B cell (primary cell): ENCODE measurements at regions not wholly inside any gene's neighbourhood (a gene's known extent, or its start where the extent isn't known, plus 50 kb on each side); places are given as distances from the start of the nearest gene placed in this dataset.

Source experiments
- ATAC-seq: fragments of 200-7000 bp; cut with Tn5 transposase; one replicate; pipeline ENCODE4 v1.10.0; 2021; ENCODE audit warnings: low read depth, mild to moderate bottlenecking, moderate number of reproducible peaks, moderate library complexity
- CTCF ChIA-PET: fragments of 350-600 bp; sonication (Branson Sonifier 250); formaldehyde crosslinking; loops from one replicate; lab custom pipeline; 2021; ENCODE audit warnings: antibody characterized with exemption, inconsistent platforms; lab: Charles Lee
- POLR2A ChIA-PET: fragments of 350-600 bp; sonication (Branson Sonifier 250); formaldehyde crosslinking; loops from one replicate; lab custom pipeline; 2021; ENCODE audit warnings: antibody characterized with exemption; lab: Charles Lee
- DNase-seq: peaks from one replicate; pipeline ENCODE4 v3.0.0; 2013
- H2AFZ ChIP-seq: 2 replicates; pipeline ENCODE4 v1.6.1; 2012; ENCODE audit warnings: mild to moderate bottlenecking, low read depth, low read length; ENCODE audit not compliant: insufficient read depth, poor library complexity, severe bottlenecking
- H3K27ac ChIP-seq, 2 donors: 1 replicate in 1 of 2; 2 replicates in 1 of 2; pipeline ENCODE4 v1.5.1; 2012 to 2013; ENCODE audit warnings: low read length in 2 of 2, mild to moderate bottlenecking in 2 of 2, moderate library complexity in 1 of 2
- H3K27me3 ChIP-seq, 4 experiments: fragments of 200-600 bp in 1 of 4; sonication (generic) in 1 of 4; replicated peaks in 1 of 4; 1 replicate in 2 of 4; 2 replicates in 2 of 4; pipeline versions ENCODE4 v1.6.1 to v1.7.0; 2013 to 2016; ENCODE audit warnings: low read length in 3 of 4, mild to moderate bottlenecking in 2 of 4, mixed read lengths in 1 of 4, moderate library complexity in 1 of 4; ENCODE audit not compliant: insufficient read depth in 4 of 4, control insufficient read depth in 3 of 4; ENCODE audit errors: control extremely low read depth in 1 of 4
- H3K36me3 ChIP-seq, 2 experiments: replicated peaks in 1 of 2; 1 replicate in 1 of 2; 2 replicates in 1 of 2; pipeline versions ENCODE4 v1.6.1 to v1.7.1; 2013; ENCODE audit warnings: low read length in 1 of 2; ENCODE audit not compliant: insufficient read depth in 2 of 2, control insufficient read depth in 1 of 2; ENCODE audit errors: control extremely low read depth in 1 of 2, extremely low read depth in 1 of 2
- H3K4me1 ChIP-seq, 2 donors: fragments of 200-600 bp in 1 of 2; sonication (generic) in 1 of 2; 1 replicate in 1 of 2; 2 replicates in 1 of 2; pipeline versions ENCODE4 v1.5.1 to v1.6.1; 2013 to 2017; ENCODE audit warnings: low read length in 2 of 2; ENCODE audit not compliant: control insufficient read depth in 2 of 2, insufficient read depth in 2 of 2
- H3K4me2 ChIP-seq: replicated peaks from 2 replicates; pipeline ENCODE3; 2012; ENCODE audit warnings: mild to moderate bottlenecking, low read depth, low read length; ENCODE audit not compliant: poor library complexity, severe bottlenecking
- H3K4me3 ChIP-seq, 5 experiments: fragments of 200-600 bp in 1 of 5; sonication (generic) in 1 of 5; 1 replicate in 3 of 5; 2 replicates in 2 of 5; pipeline versions ENCODE4 v1.5.1 to v1.7.0; 2011 to 2016; ENCODE audit warnings: low read length in 4 of 5, mild to moderate bottlenecking in 4 of 5, low read depth in 2 of 5, control low read depth in 1 of 5, moderate library complexity in 1 of 5; ENCODE audit not compliant: insufficient read depth in 1 of 5; ENCODE audit errors: control extremely low read depth in 1 of 5, extremely low read depth in 1 of 5
- H3K79me2 ChIP-seq: fragments of 200-600 bp; sonication (generic); one replicate; pipeline ENCODE4 v1.6.0; 2016; ENCODE audit warnings: low read length; ENCODE audit not compliant: control insufficient read depth, insufficient read depth
- H3K9ac ChIP-seq: fragments of 200-600 bp; sonication (generic); 2 replicates; pipeline ENCODE4 v1.6.1; 2017; ENCODE audit warnings: mild to moderate bottlenecking, low read length, moderate library complexity
- H3K9me3 ChIP-seq, 3 donors: one replicate each; pipeline versions ENCODE4 v1.6.1 to v1.7.1; 2013; ENCODE audit warnings: low read length in 2 of 3; ENCODE audit not compliant: control insufficient read depth in 2 of 3, insufficient read depth in 1 of 3; ENCODE audit errors: control extremely low read depth in 1 of 3
- H4K20me1 ChIP-seq: 2 replicates; pipeline ENCODE4 v1.6.0; 2012; ENCODE audit warnings: mild to moderate bottlenecking, low read length; ENCODE audit not compliant: insufficient read depth, control insufficient read depth, poor library complexity, severe bottlenecking
- H3K27ac Mint-ChIP-seq: one replicate; pipeline ENCODE4 v1.8.0; 2021; ENCODE audit warnings: mixed read lengths
- H3K27me3 Mint-ChIP-seq: one replicate; pipeline ENCODE4 v1.8.0; 2021; ENCODE audit warnings: mixed read lengths
- H3K4me1 Mint-ChIP-seq: one replicate; pipeline ENCODE4 v1.8.0; 2021; ENCODE audit warnings: mixed read lengths
- H3K4me3 Mint-ChIP-seq: one replicate; pipeline ENCODE4 v1.8.0; 2021; ENCODE audit warnings: mixed read lengths
- H3K9me3 Mint-ChIP-seq: one replicate; pipeline ENCODE4 v1.8.0; 2022; ENCODE audit warnings: mixed read lengths; ENCODE audit not compliant: insufficient read depth
- EZH2 ChIP-seq: IDR thresholded peaks from 2 replicates; pipeline ENCODE4 v1.6.1; 2012; ENCODE audit warnings: borderline replicate concordance, low read depth, mild to moderate bottlenecking, moderate library complexity, low read length; ENCODE audit not compliant: insufficient read depth, poor library complexity, severe bottlenecking
- WGBS: methylation state at CpG from one replicate; pipeline ENCODE4 v1.1.5; 2013; ENCODE audit warnings: missing lambda C conversion rate; ENCODE audit not compliant: insufficient coverage; 5-methylcytosine and 5-hydroxymethylcytosine counted together
- intact Hi-C: fragments of 100-400 bp; cut with micrococcal nuclease; formaldehyde crosslinking; loops from one replicate; pipeline ENCODE4 v1.10.0; 2022
- TF ChIP-seq, protein P1 (sequence below): fragments of 200-600 bp; IDR thresholded peaks from one replicate; pipeline ENCODE4 v1.8.0; 2022; ENCODE audit warnings: antibody characterized with exemption, mild to moderate bottlenecking

- H3K4me2 ChIP-seq, result no peak overlapping the region
- no peak overlapping the region for H3K4me3 ChIP-seq
- ATAC-seq (no peak), DNase-seq (no peak)
- no peaks in the 10 kb centered on the region for H3K27me3 ChIP-seq
- H3K9me3 ChIP-seq, result peaks cover 0 to 1% (median 0%) of the 10 kb centered on the region in 3 donors
- 100% methylated on average over 1 of the region's 2 CpGs for WGBS
- H3K79me2 ChIP-seq, result no peaks in the 10 kb centered on the region
- TF ChIP-seq, protein P1, sequence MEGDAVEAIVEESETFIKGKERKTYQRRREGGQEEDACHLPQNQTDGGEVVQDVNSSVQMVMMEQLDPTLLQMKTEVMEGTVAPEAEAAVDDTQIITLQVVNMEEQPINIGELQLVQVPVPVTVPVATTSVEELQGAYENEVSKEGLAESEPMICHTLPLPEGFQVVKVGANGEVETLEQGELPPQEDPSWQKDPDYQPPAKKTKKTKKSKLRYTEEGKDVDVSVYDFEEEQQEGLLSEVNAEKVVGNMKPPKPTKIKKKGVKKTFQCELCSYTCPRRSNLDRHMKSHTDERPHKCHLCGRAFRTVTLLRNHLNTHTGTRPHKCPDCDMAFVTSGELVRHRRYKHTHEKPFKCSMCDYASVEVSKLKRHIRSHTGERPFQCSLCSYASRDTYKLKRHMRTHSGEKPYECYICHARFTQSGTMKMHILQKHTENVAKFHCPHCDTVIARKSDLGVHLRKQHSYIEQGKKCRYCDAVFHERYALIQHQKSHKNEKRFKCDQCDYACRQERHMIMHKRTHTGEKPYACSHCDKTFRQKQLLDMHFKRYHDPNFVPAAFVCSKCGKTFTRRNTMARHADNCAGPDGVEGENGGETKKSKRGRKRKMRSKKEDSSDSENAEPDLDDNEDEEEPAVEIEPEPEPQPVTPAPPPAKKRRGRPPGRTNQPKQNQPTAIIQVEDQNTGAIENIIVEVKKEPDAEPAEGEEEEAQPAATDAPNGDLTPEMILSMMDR, result no peak
- TF ChIP-seq EZH2, result no peak
- Mint-ChIP-seq H3K4me1 (no peaks in the 10 kb centered on the region), H3K27ac (no peak overlapping the region), H3K27me3 (no peaks in the 10 kb centered on the region), H3K9me3 (peaks cover 2% of the 10 kb centered on the region), H3K4me3 (no peak overlapping the region)
- no peaks in the 10 kb centered on the region for H3K4me1 ChIP-seq
- H3K9ac ChIP-seq, result no peak overlapping the region
- H3K36me3 ChIP-seq, result no peaks in the 10 kb centered on the region
- H3K27ac ChIP-seq, result no peak overlapping the region
- no peak overlapping the region for H2AFZ ChIP-seq
- CTCF ChIA-PET, result no interaction called here
- POLR2A ChIA-PET, result no interaction called here
- no peaks in the 10 kb centered on the region for H4K20me1 ChIP-seq
- intact Hi-C loops, result no loop called here
These were observed 1287.7 kb downstream of the SLITRK5 start for GRCh38 chr13:88958821-88959220.

DNA sequence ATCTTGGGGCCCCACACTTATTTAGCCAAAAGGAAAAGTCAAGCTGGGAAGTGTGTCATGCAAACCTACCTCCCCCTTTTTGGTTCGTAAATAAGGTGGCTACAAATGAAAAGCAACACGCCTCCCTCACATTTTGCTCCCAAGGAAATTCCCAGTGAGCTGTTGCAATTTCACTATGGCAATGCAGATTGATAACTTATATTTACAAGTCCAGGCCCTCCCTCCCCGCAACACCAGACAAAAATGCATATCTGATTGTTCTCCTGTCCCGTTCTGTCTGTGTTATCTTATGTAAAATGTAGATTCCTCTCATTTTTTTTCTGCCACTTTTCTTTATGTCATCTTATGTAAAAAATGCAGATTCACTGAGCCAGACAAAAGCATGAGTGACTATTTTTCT is 1305.3 kb downstream of the SLITRK5 start:
- 100% methylated on average over 1 of the region's 4 CpGs for WGBS
- intact Hi-C loops, result no loop called here
- POLR2A ChIA-PET, result no interaction called here

More for the DNA sequence above, 1305.3 kb downstream of the SLITRK5 start:
- Histone ChIP-seq H3K9me3 (no peaks in the 10 kb centered on the region), H2AFZ (no peak overlapping the region), H3K4me2 (no peak overlapping the region), H3K4me3 (no peak overlapping the region), H3K79me2 (no peaks in the 10 kb centered on the region), H3K4me1 (no peaks in the 10 kb centered on the region), H3K36me3 (no peaks in the 10 kb centered on the region), H4K20me1 (no peaks in the 10 kb centered on the region), H3K27ac (no peak overlapping the region), H3K27me3 (no peaks in the 10 kb centered on the region), H3K9ac (no peak overlapping the region)
- Mint-ChIP-seq H3K27ac (no peak overlapping the region), H3K9me3 (no peaks in the 10 kb centered on the region), H3K4me1 (no peaks in the 10 kb centered on the region), H3K4me3 (no peak overlapping the region), H3K27me3 (no peaks in the 10 kb centered on the region)
- CTCF ChIA-PET, result no interaction called here
- ATAC-seq (no peak), DNase-seq (no peak)
- no peak for TF ChIP-seq EZH2
- TF ChIP-seq, protein P1, result no peak
